HG03139 (cell line): ENCODE measurements at regions not wholly inside any gene's neighbourhood (a gene's known extent, or its start where the extent isn't known, plus 50 kb on each side); places are given as distances from the start of the nearest gene placed in this dataset.
"Not testable (repeated sequence)": the region's sequence is repeated elsewhere in the genome, so short reads cannot be mapped to it uniquely, and the experiment has no call there.

Experiments
- ATAC-seq: cut with Tn5 transposase; IDR thresholded peaks from one replicate; pipeline ENCODE4 v1.9.1; 2021; ENCODE audit not compliant: unreplicated experiment

DNA sequence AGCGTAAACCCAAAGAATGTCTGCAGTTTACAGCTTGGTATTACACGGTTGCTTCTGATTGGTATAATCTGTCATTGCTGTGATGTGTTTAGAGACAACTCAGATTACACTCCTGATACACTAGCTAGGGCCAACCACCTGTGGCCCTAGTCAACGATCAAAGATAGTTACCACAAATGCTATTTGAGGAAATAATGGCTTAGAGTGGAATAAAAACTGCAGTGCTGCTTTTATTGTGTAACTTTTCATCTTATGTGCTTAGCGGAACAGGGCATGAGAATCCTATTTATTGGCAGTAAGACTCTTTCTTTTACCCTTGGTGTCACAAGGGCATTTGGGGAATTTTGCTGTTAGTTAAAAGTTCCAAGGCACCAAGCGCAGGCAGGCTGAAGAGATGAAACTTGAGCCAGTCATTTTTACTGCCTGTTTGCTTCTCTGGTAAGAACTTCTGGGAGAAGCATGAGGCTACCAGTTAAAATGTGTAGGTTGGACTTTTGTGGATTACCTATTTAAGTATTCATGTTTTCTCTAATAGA lies 363.3 kb downstream of the KCNRG start:
- no peak for ATAC-seq

DNA sequence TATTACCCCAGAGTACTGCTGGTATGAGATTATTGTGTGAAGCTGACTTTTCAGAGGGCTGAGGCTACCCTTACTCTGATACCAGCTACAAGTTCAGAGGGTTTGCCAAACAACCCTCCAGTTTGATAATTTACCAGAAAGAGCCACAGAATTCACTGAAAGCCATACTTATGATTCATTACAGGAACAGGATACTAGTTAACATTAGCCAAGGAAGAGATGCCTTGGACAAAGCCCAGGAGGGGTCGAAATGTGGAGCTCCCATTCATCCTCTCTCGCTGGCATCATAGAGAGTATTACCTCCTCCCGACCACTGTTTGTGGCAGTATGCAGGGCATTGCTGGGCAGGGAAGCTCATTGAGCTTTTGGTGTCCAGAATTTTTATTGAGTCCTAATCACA lies 364.3 kb downstream of the KCNRG start:
- ATAC-seq, result no peak

DNA sequence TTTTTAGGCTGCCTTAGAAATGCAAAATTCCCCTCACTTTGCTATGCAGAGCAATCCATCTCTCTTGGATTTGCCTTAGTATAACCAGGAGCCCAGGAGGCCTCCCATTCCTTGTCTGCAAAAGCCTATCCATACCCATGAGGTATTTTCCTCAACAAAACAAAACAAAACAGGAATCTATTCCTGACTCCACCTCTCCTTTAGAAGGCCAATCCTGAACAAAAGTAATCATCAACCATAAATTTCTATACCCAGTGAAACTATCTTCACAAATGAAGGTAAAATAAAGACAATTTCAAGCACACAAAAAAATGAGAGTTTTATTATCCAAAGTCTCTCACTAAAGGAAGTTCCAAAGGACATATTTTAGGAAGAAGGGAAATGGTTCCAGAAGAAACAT lies 365.7 kb downstream of the KCNRG start:
- no peak for ATAC-seq

DNA sequence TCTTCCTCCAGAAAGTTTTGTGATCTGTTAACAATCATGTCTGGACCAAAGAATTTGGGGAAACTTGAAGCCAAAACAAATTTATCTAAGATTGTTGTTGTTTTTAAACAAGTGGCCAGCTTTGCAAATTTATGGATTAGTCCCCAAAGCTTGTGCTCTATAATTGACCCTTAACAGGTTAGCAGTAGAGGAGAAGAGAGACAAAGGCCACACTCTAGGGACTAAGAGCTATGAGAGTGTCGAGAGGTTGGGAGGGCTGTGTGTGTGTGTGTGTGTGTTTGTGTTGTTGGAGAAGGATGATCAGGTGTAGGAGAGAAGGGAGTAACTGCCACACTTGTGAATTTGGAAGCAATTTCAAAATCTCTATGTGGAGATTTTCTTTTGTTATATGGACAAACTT lies 367.3 kb downstream of the KCNRG start:
- ATAC-seq, result no peak

DNA sequence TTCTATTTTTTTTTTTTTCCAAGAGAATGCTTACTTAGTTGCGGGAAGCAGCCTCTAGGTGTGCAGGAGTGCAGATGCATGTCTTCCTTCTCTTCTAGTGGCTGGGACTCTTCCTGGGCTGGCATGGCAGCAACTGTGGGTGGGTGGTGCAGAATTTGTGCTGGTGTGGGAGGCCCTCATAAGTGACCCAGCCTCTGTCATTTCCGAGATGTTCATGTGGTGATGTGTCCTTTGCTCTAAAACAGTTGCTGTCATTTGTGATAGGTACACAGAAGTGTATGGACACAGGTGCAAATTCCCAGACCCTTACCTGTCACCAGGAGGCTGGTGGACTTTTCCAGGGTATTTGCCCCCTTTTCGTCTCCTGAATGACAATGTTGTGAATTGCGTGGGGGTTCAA lies 367.7 kb downstream of the KCNRG start:
- ATAC-seq, result no peak

DNA sequence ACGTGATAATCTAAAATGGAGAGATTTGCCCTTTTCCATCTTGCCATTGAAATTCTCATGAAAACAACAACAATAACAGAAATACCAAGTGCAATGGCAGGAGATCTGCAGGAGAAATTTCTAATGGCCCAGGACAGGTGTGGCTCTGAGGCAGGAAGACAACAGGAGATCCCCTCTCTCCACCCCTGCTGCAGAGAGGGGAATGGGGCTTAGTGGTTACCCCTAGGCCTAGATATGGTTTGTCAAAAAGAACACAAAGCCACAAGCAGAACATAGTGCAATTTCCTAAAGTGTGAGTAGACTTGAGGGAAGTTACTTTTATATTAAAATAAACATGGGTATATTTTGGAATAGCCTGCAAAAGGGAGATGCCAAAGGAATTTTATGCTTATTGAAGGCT lies 369.5 kb downstream of the KCNRG start:
- no peak for ATAC-seq

DNA sequence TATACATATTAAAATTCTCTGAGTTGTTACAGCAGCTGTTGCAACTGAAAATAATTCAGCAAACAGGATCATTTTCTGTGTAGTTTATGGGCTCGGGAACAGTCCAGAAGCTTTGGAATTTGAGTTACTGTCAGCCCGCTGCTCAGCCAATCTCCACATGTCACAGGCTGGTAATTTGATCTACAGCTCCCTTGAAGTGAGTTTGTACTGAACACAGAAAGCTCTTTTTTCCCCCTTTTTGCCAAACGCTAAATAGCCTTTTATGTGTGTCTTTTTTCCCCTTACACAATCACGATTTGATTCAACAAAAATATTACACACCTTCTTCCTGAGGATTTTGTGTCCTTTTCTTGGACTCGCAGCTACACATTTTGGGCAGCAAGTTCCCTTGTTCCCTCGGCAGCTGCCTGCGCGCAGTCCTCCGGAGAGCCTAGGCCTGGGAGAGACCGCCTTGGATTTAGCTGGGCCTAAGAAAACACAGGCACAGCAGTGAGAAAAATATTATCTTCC lies 371.4 kb downstream of the KCNRG start:
- ATAC-seq, result no peak

DNA sequence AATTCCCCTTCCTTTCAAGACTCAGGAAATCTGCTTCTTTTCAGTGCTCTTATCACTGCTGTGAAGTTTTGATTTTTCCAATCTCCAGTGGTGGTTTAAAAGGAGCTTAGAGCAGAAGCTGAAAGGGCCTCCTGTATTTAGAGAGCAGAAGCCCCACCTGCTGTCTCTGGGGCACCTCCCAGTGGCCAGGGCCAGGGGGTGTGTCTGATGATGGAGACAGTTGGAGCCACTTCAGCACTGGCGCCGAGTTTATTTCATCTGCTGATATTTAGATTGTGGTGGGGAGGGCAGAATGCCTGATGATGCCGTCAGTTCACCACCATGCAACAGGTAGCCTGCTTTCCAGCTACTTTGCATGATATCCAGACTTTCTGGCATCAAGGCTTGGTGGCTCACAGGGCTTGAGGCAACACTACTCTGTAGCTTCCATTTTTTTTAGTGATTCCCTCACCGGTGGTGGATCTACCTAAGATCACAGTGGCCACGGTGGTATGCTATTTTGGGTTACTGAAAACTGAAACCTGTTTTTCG lies 371.9 kb downstream of the KCNRG start:
- no peak for ATAC-seq

DNA sequence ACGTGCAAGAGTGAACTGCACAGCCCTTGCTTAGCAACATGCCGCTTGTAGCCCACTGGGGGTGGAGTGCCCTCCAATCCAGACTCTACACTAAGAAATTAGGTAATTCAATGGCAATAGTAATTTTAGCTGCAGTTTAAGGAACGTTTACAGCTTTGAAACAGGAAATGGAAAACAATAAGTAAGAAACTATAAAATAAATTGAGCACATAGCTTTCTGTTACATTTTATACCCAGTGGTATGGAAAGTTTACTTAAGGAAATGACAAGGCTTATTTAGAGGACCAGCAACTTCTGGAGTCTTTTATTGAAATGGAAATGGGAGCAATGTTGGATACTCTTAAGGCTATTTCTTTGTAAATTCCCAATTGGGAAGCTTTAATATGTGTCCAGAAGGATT lies 373.2 kb downstream of the KCNRG start:
- no peak for ATAC-seq

DNA sequence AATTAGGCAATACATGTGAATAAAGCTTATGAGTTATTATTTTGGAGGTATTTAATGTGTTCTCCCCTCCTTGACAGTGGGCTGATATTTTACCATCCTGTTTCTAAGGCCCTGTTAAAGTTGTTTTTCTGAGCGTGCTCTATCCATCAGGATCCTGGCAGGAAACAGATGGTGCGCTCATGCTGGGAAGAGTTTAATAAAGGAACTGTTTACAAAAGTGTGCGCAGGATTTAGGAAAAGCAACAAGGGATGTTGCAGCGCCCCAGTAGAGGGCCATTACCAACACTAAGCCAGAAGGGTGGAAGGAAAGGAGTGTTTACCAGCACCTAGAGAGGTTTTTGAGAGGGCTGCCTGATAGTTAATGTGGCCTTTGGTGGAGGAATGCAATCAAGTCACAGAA lies 374.5 kb downstream of the KCNRG start:
- ATAC-seq, result no peak

DNA sequence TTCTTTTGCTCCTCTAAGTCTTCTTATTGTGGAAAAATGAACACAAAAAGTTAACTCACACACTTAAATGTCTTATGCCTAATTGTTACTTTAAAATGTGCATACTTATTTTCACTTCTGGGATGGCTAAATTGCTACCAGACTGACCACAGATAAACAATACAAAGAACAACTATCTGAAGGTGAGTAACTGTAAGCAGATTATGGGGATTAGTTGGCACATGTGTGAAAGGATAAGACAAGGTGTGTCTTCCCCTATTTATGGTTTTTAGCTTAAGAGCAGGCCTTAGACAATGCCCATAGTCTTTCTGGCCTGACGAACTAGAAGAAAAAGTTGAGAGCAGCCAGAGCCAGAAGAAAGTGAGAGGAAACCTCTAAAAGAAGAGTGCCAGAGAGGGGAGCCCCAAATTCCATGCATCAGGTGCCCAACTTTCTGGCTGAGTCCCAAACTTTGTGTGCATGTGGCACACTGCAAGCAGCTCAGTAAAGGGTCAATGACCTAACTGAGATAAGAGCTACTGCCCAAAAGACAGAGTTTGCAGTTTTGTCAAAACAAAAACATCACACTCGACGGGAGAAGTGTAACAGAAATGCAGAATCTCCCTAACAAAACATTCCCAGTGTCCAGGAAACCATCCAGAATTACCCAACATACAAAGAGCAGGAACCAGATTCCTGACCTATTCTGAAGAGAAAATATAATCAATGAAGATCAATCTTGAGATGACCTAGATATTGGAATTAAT lies 375.4 kb downstream of the KCNRG start:
- ATAC-seq, result no peak

DNA sequence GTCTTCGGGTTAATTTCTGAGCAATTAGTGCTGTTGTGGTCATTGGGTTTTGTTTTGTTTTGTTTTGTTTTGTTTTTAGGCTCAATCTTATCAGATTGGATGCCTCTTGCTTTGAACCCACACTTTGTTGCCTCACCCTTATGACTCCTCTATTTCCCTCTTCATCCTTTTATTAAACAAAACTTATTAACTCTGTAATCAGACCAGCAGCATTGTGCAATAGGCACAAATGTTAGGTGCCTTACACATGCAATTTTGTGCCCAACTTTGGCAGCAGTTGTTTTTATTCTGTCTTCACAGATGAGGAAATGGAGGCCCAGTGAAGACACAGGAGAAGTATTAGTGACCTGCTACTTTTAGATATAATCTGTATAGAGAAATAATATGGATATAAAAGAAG lies 377.7 kb downstream of the KCNRG start:
- no peak for ATAC-seq

DNA sequence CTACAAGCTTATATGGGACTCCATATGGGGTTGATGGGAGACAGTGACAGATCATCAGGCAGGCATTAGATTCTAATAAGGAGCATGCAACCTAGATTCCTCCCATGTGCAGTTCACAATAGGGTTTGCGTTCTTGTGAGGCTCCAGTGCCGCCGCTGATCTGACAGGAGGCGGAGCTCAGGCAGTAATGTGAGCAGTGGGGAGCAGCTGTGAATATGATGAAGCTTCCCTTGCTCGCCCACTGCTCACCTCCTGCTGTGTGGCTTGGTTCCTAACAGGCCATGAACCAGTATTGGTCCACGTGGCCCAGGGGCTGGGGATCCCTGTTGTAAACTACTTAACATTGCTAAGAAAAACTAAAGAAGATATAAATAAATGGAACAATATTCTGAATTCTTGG lies 378.4 kb downstream of the KCNRG start:
- ATAC-seq, result no peak

DNA sequence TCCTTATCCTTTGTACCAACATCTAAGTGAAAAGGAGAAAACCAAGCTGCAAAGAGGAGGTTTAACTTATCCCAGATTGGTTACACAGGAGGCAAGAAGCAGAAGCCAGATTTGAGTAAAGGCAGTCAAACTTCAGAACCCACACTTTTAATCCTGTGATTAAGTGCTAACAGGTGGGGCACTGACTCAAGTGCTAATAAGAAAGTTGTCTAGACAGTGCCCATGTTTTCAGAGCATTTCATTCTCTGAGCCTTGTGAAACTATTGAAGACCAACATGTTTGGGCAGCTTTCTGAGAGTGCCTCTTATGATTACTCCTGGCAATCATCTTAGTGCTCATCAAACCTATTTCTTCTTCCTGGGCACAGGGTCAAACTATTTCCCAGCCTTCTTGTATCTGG lies 380.8 kb downstream of the KCNRG start:
- ATAC-seq, result no peak

DNA sequence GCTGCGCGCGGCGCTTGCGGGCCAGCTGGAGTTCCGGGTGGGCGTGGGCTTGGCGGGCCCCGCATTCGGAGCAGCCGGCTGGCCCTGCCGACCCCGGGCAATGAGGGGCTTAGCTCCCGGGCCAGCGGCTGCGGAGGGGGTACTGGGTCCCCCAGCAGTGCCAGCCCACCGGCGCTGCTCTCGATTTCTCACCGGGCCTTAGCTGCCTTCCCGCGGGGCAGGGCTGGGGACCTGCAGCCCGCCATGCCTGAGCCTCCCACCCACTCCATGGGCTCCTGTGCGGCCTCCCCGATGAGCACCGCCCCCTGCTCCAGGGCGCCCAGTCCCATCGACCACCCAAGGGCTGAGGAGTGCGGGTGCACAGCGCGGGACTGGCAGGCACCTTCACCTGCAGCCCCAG lies 381.4 kb downstream of the KCNRG start:
- ATAC-seq, result not testable (repeated sequence)

DNA sequence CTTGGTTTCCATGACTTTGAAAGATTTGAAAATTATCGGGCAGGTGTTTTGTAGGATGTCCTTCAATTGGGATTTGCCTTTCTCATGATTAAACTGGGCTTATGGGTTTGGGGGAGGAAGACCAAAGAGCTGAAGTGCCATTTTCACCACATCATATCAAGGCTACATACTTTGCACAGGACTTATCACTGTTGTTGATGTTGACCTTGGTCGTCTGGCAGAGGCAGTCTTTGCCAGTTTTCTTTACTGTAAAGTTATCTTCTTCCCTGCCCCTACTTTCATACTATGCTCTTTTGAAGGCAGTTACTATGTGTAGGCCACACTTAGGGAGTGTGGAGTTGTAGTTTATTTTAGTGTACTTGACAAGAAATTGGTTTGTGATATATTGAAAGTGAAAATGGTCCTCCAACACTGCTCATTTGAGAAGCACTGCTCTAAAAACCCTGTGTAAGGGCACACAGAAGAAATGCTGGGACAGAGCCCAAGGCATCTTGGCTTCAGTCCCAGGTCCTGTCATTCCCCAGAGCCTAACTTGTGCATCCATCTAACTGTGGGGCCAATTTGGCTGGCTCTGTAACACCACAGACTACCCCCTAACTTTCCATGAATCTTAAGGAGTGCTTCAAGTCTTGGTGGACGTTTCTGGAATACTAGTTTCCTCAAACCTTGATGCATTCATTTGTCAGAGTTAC lies 384.9 kb downstream of the KCNRG start:
- no peak for ATAC-seq

DNA sequence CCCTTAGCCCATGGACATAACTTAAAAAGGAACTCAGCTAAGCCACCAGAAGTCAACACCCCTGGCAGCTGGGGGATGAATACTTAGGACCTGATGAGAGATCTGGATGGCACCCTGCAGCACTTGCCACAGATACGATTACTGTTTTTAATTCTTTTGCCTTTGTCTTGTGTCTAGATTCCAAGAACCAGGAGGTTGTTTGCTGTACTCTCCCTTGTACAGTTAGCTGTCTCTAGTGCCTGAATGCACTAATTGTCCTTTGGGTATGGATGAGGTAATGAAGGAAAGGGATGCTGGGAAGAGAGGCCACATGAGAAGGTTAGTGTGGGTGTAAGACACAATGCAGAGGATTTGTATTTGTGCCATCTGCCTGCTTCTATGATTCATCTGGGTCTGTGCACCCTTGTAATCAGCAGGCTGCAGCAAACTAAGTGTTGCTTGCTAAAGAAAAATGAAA lies 385.8 kb downstream of the KCNRG start:
- no peak for ATAC-seq

DNA sequence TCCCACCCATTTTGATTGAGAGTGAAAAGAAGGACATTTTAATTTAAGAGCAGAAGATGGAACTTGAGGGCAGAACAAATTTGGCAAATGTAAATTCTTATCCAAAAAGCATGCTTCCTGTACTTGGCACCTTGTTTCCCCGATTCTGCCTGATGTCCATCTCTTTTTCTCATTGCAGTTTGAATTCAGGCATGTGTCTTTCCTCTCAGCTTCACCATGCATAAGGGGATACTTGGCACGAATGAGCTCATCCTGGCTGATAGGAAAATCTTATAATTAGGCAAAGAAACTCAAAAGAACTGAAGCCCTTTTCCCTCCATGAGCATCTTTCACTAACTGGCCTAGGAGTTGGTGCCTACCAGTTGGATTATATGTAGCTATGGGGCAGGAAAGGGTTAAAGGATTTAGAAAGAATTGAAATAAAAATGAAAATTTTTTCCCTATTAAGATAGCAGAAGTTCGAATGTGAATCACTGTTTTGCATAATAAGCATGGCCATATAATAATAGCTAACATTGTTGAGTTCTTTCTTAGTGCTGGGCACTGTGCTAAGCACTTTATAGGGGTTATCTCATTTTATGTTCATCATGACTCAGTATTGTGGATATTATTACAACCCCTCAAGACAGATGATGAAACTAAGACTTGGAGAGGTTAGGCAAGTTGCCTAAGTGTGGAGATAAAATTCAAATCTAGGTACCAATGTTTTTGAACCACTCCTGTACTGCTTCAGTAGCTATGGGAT lies 386.6 kb downstream of the KCNRG start:
- ATAC-seq, result no peak

DNA sequence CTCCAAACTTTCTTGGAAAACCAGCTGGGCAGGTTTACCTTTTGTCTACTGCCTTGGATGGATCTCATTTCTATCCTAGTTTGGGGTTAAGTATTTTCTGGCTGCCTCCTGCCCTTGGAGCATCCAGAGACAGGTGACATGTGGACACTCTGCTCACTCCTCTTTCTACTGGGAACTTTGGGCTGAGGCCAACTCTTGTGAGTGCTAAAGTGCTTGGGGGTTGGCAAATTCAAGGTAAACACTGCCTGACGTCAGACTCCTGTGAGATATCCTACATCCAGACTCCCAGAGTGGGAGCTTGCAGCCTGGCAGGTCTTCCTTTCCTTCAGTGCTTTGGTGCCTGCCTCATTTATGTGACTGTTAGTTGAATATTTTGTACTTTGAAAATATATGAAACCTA lies 388.1 kb downstream of the KCNRG start:
- ATAC-seq, result no peak

DNA sequence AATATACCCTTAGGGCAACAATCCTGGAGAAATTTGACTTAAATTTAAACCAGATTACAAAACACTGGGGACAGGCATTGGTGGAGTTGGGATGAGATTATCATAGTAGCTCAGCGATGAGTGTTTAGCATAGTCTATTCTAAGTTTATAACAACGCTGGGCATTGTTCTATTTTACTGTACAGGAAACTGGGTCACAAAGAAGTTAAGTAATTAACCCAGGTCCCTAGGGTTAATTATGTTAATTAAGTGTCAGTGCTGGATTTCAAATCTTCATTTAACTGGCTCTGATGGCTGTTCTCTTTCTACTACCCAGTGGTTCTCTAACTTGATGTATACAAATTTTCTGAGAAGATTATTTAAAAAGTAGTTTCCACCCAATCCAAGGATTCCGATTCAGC lies 388.9 kb downstream of the KCNRG start:
- no peak for ATAC-seq

DNA sequence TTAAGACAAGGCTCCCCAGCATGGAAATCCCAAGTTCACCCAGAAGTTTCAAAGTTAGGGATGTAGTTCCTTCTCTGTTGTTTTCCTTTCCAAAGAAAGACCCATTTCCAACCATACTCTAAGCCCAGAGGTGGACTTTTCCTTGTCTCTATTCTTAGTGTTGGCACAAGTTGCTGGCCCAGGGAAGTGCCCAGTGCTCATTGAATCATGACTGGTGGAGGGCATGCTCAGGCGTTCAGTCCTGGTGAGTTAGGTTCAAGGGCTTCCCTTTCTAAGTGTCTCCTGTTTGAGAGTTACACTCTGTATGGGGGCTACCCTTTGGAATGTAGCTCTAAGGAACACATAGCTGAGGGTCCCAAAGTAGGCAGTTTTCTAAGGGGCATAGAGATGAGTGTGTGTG lies 389.5 kb downstream of the KCNRG start:
- no peak for ATAC-seq
